ENCODE measurements at regions not wholly inside any gene's neighbourhood (a gene's known extent, or its start where the extent isn't known, plus 50 kb on each side); places are given as distances from the start of the nearest gene placed in this dataset.

GRCh38 chr4:102447413-102447812 lies 53.7 kb upstream of the NFKB1 start:
- POLR2A ChIA-PET: interaction anchor here (0.7 kb wide), 1 partner anchor 8 kb away, joined by 3 read pairs; no protein-coding TSS in a partner anchor

More at GRCh38 chr4:102447413-102447812, 53.7 kb upstream of the NFKB1 start:
- H3K4me1 ChIP-seq (ENCODE audit: control insufficient read depth, extremely low read depth, insufficient read depth, low read length): no peaks in the 10 kb centered on the region
- H3K9ac ChIP-seq (replicated peaks; ENCODE audit: extremely low read depth, insufficient read depth, low read length): no peak overlapping the region
- H3K27me3 ChIP-seq (ENCODE audit: control insufficient read depth in 2 of 2, insufficient read depth in 2 of 2, low read length in 2 of 2): no peaks in the 10 kb centered on the region
- CTCF ChIA-PET: interaction anchor here (1.3 to 2.7 kb wide), 3 partner anchors 164 to 561 kb away, joined by 8 to 26 read pairs (median 10); no protein-coding TSS in a partner anchor
- FAIRE-seq (no peak), DNase-seq (ENCODE audit: low read depth, low spot score) (no peak)
- H3K4me3 ChIP-seq (replicated peaks in 1 of 3; ENCODE audit: insufficient read depth in 1 of 3, low read depth in 1 of 3, low read length in 3 of 3): no peak overlapping the region
- H3K9me1 ChIP-seq (replicated peaks; ENCODE audit: control insufficient read depth, extremely low read depth, insufficient read depth, low read length): no peaks in the 10 kb centered on the region
- no peak overlapping the region for H3K27ac ChIP-seq (ENCODE audit: insufficient read depth, low read depth, low read length)
- no peaks in the 10 kb centered on the region for H3K36me3 ChIP-seq (ENCODE audit: control insufficient read depth in 2 of 2, extremely low read depth in 1 of 2, insufficient read depth in 2 of 2, low read length in 2 of 2)
- TF ChIP-seq, protein P1, sequence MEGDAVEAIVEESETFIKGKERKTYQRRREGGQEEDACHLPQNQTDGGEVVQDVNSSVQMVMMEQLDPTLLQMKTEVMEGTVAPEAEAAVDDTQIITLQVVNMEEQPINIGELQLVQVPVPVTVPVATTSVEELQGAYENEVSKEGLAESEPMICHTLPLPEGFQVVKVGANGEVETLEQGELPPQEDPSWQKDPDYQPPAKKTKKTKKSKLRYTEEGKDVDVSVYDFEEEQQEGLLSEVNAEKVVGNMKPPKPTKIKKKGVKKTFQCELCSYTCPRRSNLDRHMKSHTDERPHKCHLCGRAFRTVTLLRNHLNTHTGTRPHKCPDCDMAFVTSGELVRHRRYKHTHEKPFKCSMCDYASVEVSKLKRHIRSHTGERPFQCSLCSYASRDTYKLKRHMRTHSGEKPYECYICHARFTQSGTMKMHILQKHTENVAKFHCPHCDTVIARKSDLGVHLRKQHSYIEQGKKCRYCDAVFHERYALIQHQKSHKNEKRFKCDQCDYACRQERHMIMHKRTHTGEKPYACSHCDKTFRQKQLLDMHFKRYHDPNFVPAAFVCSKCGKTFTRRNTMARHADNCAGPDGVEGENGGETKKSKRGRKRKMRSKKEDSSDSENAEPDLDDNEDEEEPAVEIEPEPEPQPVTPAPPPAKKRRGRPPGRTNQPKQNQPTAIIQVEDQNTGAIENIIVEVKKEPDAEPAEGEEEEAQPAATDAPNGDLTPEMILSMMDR (IDR thresholded peaks at IDR 0.05; ENCODE audit: extremely low read depth in 1 of 2, insufficient read depth in 1 of 2, low read depth in 1 of 2, low read length in 2 of 2): no peak
- TF ChIP-seq MAX (IDR thresholded peaks at IDR 0.05; ENCODE audit: insufficient read depth, insufficient read length) (no peak), POLR2A (IDR thresholded peaks at IDR 0.05; ENCODE audit: low read depth, low read length) (no peak), JUN (IDR thresholded peaks at IDR 0.05; ENCODE audit: borderline replicate concordance, insufficient read depth, insufficient read length, low read depth) (no peak), MYC (IDR thresholded peaks at IDR 0.05; ENCODE audit: low read depth, low read length) (no peak)
- intact Hi-C loops (cut with micrococcal nuclease) (no loop called here), dilution Hi-C loops (cut with MboI; ENCODE audit: extremely low pct_ligation_motif_present, low sequenced_read_pairs) (no loop called here)
- H3K9me3 ChIP-seq (replicated peaks; ENCODE audit: control insufficient read depth, insufficient read depth, low read length): no peaks in the 10 kb centered on the region
- H4K20me1 ChIP-seq (replicated peaks; ENCODE audit: control insufficient read depth, extremely low read depth, insufficient read depth, low read length): no peaks in the 10 kb centered on the region
- no TSS peak for BruUV-seq (replicated peaks)
- no peak overlapping the region for H2AFZ ChIP-seq (ENCODE audit: low read depth, low read length)
- no peaks in the 10 kb centered on the region for H3K79me2 ChIP-seq (ENCODE audit: control insufficient read depth, insufficient read depth, low read length)
- no peak overlapping the region for H3K4me2 ChIP-seq (ENCODE audit: insufficient read depth, low read length)
